Ascending aorta (tissue), 2 donors: ENCODE measurements at regions not wholly inside any gene's neighbourhood (a gene's known extent, or its start where the extent isn't known, plus 50 kb on each side); places are given as distances from the start of the nearest gene placed in this dataset.

Source experiments
- DNase-seq, 2 donors: peaks; one replicate each; pipeline ENCODE4 v3.0.0-alpha.2; 2019; ENCODE audit warnings: low spot score in 2 of 2
- H3K27ac ChIP-seq, 2 donors: fragments of 200-600 bp; sonication (generic); one replicate each; pipeline ENCODE4 v1.5.1; 2016 to 2017; ENCODE audit warnings: mild to moderate bottlenecking in 1 of 2
- H3K27me3 ChIP-seq: fragments of 200-600 bp; sonication (generic); one replicate; pipeline ENCODE4 v1.5.1; 2017
- H3K36me3 ChIP-seq, 2 donors: fragments of 200-600 bp; sonication (generic); one replicate each; pipeline ENCODE4 v1.5.1; 2016
- H3K4me1 ChIP-seq, 2 donors: fragments of 200-600 bp; sonication (generic); one replicate each; pipeline ENCODE4 v1.5.1; 2016 to 2017; ENCODE audit warnings: mild to moderate bottlenecking in 1 of 2
- H3K4me3 ChIP-seq, 2 donors: fragments of 200-600 bp; sonication (generic); one replicate each; pipeline ENCODE4 v1.5.1; 2016 to 2017; ENCODE audit warnings: mild to moderate bottlenecking in 1 of 2
- H3K9me3 ChIP-seq, 2 donors: fragments of 200-600 bp; sonication (generic); one replicate each; pipeline ENCODE4 v1.5.1; 2016
- intact Hi-C: fragments of 100-400 bp; cut with DNase I; formaldehyde crosslinking; loops from one replicate; pipeline ENCODE4 v1.15.1; 2023
- TF ChIP-seq, protein P1 (sequence below), 3 experiments: fragments of 200-600 bp in 2 of 3; fragments of 450-650 bp in 1 of 3; sonication (generic) in 2 of 3; IDR thresholded peaks; one replicate each; pipeline ENCODE4 v1.5.1; 2016 to 2019; ENCODE audit warnings: antibody characterized with exemption in 3 of 3, mild to moderate bottlenecking in 1 of 3, moderate library complexity in 1 of 3

DNA sequence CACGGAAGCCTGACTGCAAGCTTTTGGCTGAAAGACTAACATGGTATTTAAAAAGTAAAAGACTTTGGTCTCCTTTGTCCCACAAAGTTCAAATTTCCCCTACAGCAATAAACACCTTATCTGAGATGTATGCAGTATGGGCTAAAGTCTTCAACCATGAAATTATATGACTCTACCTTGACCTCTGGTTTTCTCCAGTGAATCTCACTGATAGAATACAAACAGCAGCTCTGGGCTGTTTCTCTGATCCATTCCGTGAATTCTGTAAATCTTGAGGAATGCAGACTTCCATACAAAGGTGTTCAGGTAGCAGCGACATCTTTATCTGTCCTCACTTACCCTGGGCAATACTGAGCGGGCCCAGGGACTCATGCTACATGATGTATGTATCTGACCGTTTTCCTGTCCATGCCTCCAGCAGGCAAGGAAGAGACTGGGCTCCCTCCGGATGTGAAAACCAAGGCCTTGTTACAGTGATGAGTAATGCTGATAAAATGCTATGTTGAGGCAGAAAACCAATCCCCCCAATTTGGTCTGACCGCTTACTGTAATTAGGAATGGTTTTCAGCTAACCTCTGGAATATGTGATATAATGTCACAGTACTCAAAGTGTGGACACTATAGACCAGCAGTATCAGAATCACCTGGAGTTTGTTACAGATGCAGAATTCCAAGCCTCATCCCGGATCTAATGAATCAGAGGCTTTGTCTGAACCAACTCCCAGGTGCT is 589.8 kb downstream of the HS3ST4 start:
- H3K9me3 ChIP-seq = no peaks in the 10 kb centered on the region
- intact Hi-C loops = no loop called here
- H3K4me3 ChIP-seq = no peak overlapping the region
- TF ChIP-seq, protein P1, sequence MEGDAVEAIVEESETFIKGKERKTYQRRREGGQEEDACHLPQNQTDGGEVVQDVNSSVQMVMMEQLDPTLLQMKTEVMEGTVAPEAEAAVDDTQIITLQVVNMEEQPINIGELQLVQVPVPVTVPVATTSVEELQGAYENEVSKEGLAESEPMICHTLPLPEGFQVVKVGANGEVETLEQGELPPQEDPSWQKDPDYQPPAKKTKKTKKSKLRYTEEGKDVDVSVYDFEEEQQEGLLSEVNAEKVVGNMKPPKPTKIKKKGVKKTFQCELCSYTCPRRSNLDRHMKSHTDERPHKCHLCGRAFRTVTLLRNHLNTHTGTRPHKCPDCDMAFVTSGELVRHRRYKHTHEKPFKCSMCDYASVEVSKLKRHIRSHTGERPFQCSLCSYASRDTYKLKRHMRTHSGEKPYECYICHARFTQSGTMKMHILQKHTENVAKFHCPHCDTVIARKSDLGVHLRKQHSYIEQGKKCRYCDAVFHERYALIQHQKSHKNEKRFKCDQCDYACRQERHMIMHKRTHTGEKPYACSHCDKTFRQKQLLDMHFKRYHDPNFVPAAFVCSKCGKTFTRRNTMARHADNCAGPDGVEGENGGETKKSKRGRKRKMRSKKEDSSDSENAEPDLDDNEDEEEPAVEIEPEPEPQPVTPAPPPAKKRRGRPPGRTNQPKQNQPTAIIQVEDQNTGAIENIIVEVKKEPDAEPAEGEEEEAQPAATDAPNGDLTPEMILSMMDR (IDR thresholded peaks at IDR 0.05) = no peak
- H3K4me1 ChIP-seq = no peaks in the 10 kb centered on the region
- no peaks in the 10 kb centered on the region for H3K36me3 ChIP-seq
- no peak for DNase-seq
- no peak overlapping the region for H3K27ac ChIP-seq
- H3K27me3 ChIP-seq = no peaks in the 10 kb centered on the region

DNA sequence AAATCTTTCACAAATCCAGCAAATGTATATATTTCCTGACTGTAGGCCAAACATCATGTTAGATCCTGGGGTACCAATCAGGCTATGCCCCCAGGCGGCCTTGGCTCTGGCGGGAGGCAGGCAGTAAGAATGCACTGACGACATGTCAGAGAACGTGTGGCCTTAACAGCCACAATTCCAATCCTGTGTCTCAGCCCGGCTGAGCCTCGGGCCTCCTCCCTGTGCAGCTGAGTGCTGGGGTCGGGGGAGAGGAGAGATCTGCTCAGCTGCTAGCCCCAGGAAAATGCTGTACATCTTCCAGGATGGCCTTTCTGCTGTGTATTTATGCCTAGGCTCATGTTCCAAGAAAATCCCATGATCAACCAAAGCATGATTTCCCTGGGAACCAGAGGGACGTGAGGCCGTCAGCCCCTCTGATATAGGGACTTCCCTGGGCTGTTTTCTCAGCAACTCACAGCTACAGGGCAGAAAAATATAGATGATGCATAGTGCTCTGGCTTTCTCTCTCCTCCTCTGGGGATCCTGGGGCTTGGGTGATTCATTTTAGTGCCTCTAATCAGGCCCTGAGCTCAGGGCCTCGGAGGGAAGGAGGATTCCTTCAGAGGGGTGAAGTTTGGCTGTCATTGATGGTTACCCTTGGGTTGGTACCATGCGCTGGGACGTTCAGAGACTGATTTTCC is 604.0 kb downstream of the HS3ST4 start:
- intact Hi-C loops = no loop called here

DNA sequence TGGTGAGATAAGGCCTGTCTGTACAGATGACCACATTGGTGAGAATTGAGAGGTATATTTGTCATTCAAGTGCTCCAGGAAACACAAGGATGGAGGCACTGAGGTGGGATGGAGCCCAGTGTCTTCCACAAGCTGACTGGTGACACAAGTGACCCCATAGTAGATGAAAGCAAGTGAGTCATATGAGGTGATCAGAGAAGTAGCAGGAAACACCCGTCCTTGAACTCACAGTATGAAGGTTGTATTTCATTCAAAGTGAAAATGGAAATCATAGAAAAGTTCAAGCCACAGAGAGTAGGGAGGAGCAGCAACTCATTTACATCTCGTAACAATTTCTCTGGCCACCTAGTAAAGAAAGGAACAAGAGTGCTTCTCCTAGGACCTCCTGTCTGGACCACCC is 609.8 kb downstream of the HS3ST4 start:
- H3K27me3 ChIP-seq = no peaks in the 10 kb centered on the region
- intact Hi-C loops = no loop called here
- no peak for DNase-seq
- H3K36me3 ChIP-seq = no peaks in the 10 kb centered on the region
- H3K9me3 ChIP-seq = no peaks in the 10 kb centered on the region
- no peak overlapping the region for H3K27ac ChIP-seq
- TF ChIP-seq, protein P1 (IDR thresholded peaks at IDR 0.05) = no peak
- no peaks in the 10 kb centered on the region for H3K4me1 ChIP-seq
- H3K4me3 ChIP-seq = no peak overlapping the region

More for the DNA sequence above, 604.0 kb downstream of the HS3ST4 start:
- H3K4me1 ChIP-seq = no peaks in the 10 kb centered on the region
- H3K36me3 ChIP-seq = no peaks in the 10 kb centered on the region
- no peak overlapping the region for H3K4me3 ChIP-seq
- H3K27me3 ChIP-seq = no peaks in the 10 kb centered on the region
- no peaks in the 10 kb centered on the region for H3K9me3 ChIP-seq
- TF ChIP-seq, protein P1 (IDR thresholded peaks at IDR 0.05) = no peak
- H3K27ac ChIP-seq = no peak overlapping the region
- DNase-seq = no peak

DNA sequence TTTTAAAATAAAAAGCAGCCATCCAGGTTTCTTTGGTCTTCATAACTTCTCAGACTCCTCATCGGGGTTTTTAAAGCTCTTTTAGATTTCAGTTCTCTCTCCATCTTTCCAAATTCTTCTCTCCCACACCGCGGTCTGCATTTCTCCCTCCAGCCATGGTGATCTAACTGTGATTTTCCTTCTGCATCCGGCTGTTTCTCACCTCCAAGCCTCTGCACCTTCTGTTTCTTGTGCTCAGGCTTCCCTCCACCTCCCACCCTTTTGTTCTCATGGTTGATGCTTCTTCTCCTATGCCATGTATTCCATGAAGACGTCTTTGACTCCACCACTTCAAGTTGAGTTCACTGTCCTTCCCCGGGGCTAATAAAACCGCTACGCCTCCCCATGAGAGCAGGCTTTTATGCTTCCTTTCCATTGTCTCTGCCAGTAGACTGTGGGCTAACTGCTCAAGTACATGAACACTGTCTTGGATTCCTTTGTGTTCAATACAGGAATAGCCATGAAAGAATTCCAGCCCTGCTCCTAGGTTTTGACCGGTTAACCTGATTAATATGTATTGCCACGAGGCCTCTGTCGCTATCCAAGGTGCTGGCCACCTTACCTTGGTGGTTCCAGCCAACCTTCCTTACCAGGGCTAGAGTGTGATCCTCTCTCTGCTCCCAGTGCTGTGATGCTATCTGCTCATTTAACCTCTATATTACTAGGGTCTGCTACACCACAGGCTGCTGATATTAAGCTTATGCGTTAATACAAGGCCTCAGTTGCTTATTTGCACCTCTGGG is 625.1 kb downstream of the HS3ST4 start:
- Histone ChIP-seq H3K36me3 (no peaks in the 10 kb centered on the region), H3K9me3 (no peaks in the 10 kb centered on the region), H3K27ac (no peak overlapping the region), H3K27me3 (no peaks in the 10 kb centered on the region), H3K4me1 (no peaks in the 10 kb centered on the region), H3K4me3 (no peak overlapping the region)
- TF ChIP-seq, protein P1 (IDR thresholded peaks at IDR 0.05) = no peak
- no peak for DNase-seq
- intact Hi-C loops = no loop called here

DNA sequence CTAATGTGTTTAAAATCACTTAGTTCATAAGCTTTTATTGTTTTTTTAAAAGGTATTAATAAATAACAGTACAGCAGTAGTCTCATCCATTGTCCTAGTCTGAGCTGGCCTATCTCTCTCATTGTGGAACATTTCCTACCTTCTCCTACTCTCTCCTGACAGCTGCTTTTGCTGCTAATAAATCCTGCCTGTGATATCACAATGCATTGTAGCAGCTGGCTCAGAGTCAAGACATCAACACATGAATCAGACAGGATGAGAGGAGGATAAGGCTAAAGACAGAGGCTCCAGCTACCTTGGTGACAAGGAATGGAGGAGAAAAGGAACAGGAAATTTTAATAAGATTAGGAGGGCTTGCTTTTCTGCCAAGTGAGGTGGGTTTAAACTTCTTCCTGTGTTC is 626.1 kb downstream of the HS3ST4 start:
- DNase-seq = no peak
- H3K4me3 ChIP-seq = no peak overlapping the region
- intact Hi-C loops = no loop called here
- H3K27me3 ChIP-seq = no peaks in the 10 kb centered on the region
- no peaks in the 10 kb centered on the region for H3K4me1 ChIP-seq
- TF ChIP-seq, protein P1 (IDR thresholded peaks at IDR 0.05) = no peak
- no peak overlapping the region for H3K27ac ChIP-seq
- no peaks in the 10 kb centered on the region for H3K9me3 ChIP-seq
- no peaks in the 10 kb centered on the region for H3K36me3 ChIP-seq
